H9 (cell line): ENCODE measurements at regions not wholly inside any gene's neighbourhood (a gene's known extent, or its start where the extent isn't known, plus 50 kb on each side); places are given as distances from the start of the nearest gene placed in this dataset.

ENCODE experiments used
- DNase-seq: peaks from one replicate; pipeline ENCODE4 v3.0.0-alpha.2; 2017
- H2AFZ ChIP-seq: one replicate; pipeline ENCODE4 v1.6.1; 2013; ENCODE audit warnings: mild to moderate bottlenecking, low read length, control low read depth, moderate library complexity
- H2AK5ac ChIP-seq: 2 replicates; pipeline ENCODE4 v1.6.1; 2013; ENCODE audit warnings: low read length, control low read depth, mixed read lengths; ENCODE audit not compliant: insufficient read length
- H2BK120ac ChIP-seq: one replicate; pipeline ENCODE4 v1.6.1; 2013; ENCODE audit warnings: low read depth, mild to moderate bottlenecking, low read length, control low read depth, inconsistent platforms; ENCODE audit not compliant: poor library complexity, severe bottlenecking
- H2BK12ac ChIP-seq: 2 replicates; pipeline ENCODE4 v1.6.1; 2013; ENCODE audit warnings: low read length, control low read depth, mixed read lengths, low read depth; ENCODE audit not compliant: insufficient read length
- H2BK15ac ChIP-seq: 2 replicates; pipeline ENCODE4 v1.6.1; 2013; ENCODE audit warnings: low read depth, low read length, control low read depth
- H2BK20ac ChIP-seq: one replicate; pipeline ENCODE4 v1.6.1; 2013; ENCODE audit warnings: low read depth, mild to moderate bottlenecking, low read length, control low read depth, inconsistent platforms; ENCODE audit not compliant: poor library complexity, severe bottlenecking
- H2BK5ac ChIP-seq: 2 replicates; pipeline ENCODE4 v1.6.1; 2013; ENCODE audit warnings: low read length, control low read depth, mixed read lengths; ENCODE audit not compliant: insufficient read length
- H3K14ac ChIP-seq: 2 replicates; pipeline ENCODE4 v1.6.1; 2013; ENCODE audit warnings: low read length, control low read depth; ENCODE audit not compliant: insufficient read depth
- H3K18ac ChIP-seq: 2 replicates; pipeline ENCODE4 v1.6.1; 2013; ENCODE audit warnings: low read depth, mild to moderate bottlenecking, mixed read lengths, low read length, control low read depth; ENCODE audit not compliant: insufficient read length
- H3K23ac ChIP-seq: 2 replicates; pipeline ENCODE4 v1.6.1; 2013; ENCODE audit warnings: low read length, control low read depth, mixed read lengths, low read depth; ENCODE audit not compliant: insufficient read length
- H3K23me2 ChIP-seq: 2 replicates; pipeline ENCODE4 v1.6.1; 2013; ENCODE audit warnings: low read depth, mild to moderate bottlenecking, mixed read lengths, low read length, control low read depth; ENCODE audit not compliant: insufficient read length, poor library complexity, severe bottlenecking
- H3K27ac ChIP-seq: 2 replicates; pipeline ENCODE4 v1.5.1; 2013; ENCODE audit warnings: low read length, control low read depth, mixed read lengths, low read depth; ENCODE audit not compliant: insufficient read length
- H3K27me3 ChIP-seq: 2 replicates; pipeline ENCODE4 v1.6.1; 2013; ENCODE audit warnings: low read length, control low read depth, inconsistent platforms; ENCODE audit not compliant: insufficient read depth
- H3K4ac ChIP-seq: 2 replicates; pipeline ENCODE4 v1.6.1; 2013; ENCODE audit warnings: low read depth, mild to moderate bottlenecking, control low read depth, inconsistent platforms, low read length, moderate library complexity
- H3K4me1 ChIP-seq: 2 replicates; pipeline ENCODE4 v1.6.1; 2013; ENCODE audit warnings: low read length, control low read depth, inconsistent platforms; ENCODE audit not compliant: insufficient read depth
- H3K4me2 ChIP-seq: 2 replicates; pipeline ENCODE4 v1.6.1; 2013; ENCODE audit warnings: low read length, control low read depth, mixed read lengths; ENCODE audit not compliant: insufficient read length, insufficient read depth
- H3K56ac ChIP-seq: 2 replicates; pipeline ENCODE4 v1.6.1; 2013; ENCODE audit warnings: low read depth, mild to moderate bottlenecking, mixed read lengths, low read length, control low read depth; ENCODE audit not compliant: insufficient read length
- H3K79me1 ChIP-seq: 2 replicates; pipeline ENCODE4 v1.6.1; 2013; ENCODE audit warnings: low read depth, mild to moderate bottlenecking, moderate library complexity, low read length, control low read depth, inconsistent platforms; ENCODE audit not compliant: insufficient read depth, poor library complexity, severe bottlenecking
- H3K79me2 ChIP-seq: 2 replicates; pipeline ENCODE4 v1.6.1; 2013; ENCODE audit warnings: low read length, control low read depth, inconsistent platforms; ENCODE audit not compliant: insufficient read depth
- H3K9ac ChIP-seq: 2 replicates; pipeline ENCODE4 v1.6.1; 2013; ENCODE audit warnings: low read length, control low read depth, mixed read lengths; ENCODE audit not compliant: insufficient read length; ENCODE audit errors: extremely low read depth
- H3K9me3 ChIP-seq: one replicate; pipeline ENCODE4 v1.6.1; 2013; ENCODE audit warnings: low read depth, low read length, inconsistent platforms; ENCODE audit not compliant: control insufficient read depth
- H3T11ph ChIP-seq: one replicate; pipeline ENCODE4 v1.6.1; 2013; ENCODE audit warnings: mild to moderate bottlenecking, low read length, control low read depth, inconsistent platforms
- H4K20me1 ChIP-seq: one replicate; pipeline ENCODE4 v1.6.1; 2013; ENCODE audit not compliant: control insufficient read depth, insufficient read length, insufficient read depth
- H4K5ac ChIP-seq: 2 replicates; pipeline ENCODE4 v1.6.1; 2013; ENCODE audit warnings: low read depth, mild to moderate bottlenecking, mixed read lengths, low read length, control low read depth; ENCODE audit not compliant: insufficient read length
- H4K8ac ChIP-seq: replicated peaks from 2 replicates; pipeline ENCODE4 v1.6.1; 2013; ENCODE audit warnings: low read length, control low read depth, mixed read lengths, low read depth; ENCODE audit not compliant: insufficient read length
- H4K91ac ChIP-seq: 2 replicates; pipeline ENCODE4 v1.6.1; 2013; ENCODE audit warnings: low read depth, mild to moderate bottlenecking, moderate library complexity, mixed read lengths, low read length, control low read depth; ENCODE audit not compliant: insufficient read length
- H3K27ac Mint-ChIP-seq, 3 experiments: 2 replicates in 2 of 3; 3 replicates in 1 of 3; pipeline ENCODE4 v1.8.0; 2020 to 2021; ENCODE audit warnings: mixed read lengths in 3 of 3, mild to moderate bottlenecking in 1 of 3, moderate library complexity in 1 of 3
- H3K27me3 Mint-ChIP-seq: 2 replicates; pipeline ENCODE4 v1.8.0; 2021; ENCODE audit warnings: low read depth, mild to moderate bottlenecking, moderate library complexity, mixed read lengths
- H3K36me3 Mint-ChIP-seq, 3 experiments: 2 replicates in 2 of 3; 3 replicates in 1 of 3; pipeline ENCODE4 v1.8.0; 2020 to 2021; ENCODE audit warnings: low read depth in 3 of 3, mixed read lengths in 3 of 3; ENCODE audit not compliant: insufficient read depth in 1 of 3
- H3K4me1 Mint-ChIP-seq, 2 experiments: 2 replicates each; pipeline ENCODE4 v1.8.0; 2020; ENCODE audit warnings: mixed read lengths in 2 of 2
- H3K4me3 Mint-ChIP-seq, 2 experiments: 2 replicates in 1 of 2; 3 replicates in 1 of 2; pipeline ENCODE4 v1.8.0; 2020 to 2021; ENCODE audit warnings: mild to moderate bottlenecking in 2 of 2, mixed read lengths in 2 of 2, moderate library complexity in 1 of 2
- H3K9me3 Mint-ChIP-seq, 2 experiments: 2 replicates in 1 of 2; 3 replicates in 1 of 2; pipeline ENCODE4 v1.8.0; 2020; ENCODE audit warnings: mild to moderate bottlenecking in 2 of 2, mixed read lengths in 2 of 2, moderate library complexity in 1 of 2
- CTCF ChIP-seq: fragments of 200-600 bp; sonication (generic); conservative IDR thresholded peaks from 3 replicates; pipeline ENCODE4 v1.8.0; 2021; ENCODE audit warnings: antibody characterized with exemption, mild to moderate bottlenecking
- WGBS: extraction: QIAGEN DNeasy Blood & Tissue Kit; methylation state at CpG from one replicate; pipeline ENCODE4 v1.1.7; 2013; ENCODE audit warnings: missing lambda C conversion rate, low lambda C conversion rate, mixed read lengths; ENCODE audit not compliant: insufficient read length; ENCODE audit errors: extremely low coverage; 5-methylcytosine and 5-hydroxymethylcytosine counted together

DNA sequence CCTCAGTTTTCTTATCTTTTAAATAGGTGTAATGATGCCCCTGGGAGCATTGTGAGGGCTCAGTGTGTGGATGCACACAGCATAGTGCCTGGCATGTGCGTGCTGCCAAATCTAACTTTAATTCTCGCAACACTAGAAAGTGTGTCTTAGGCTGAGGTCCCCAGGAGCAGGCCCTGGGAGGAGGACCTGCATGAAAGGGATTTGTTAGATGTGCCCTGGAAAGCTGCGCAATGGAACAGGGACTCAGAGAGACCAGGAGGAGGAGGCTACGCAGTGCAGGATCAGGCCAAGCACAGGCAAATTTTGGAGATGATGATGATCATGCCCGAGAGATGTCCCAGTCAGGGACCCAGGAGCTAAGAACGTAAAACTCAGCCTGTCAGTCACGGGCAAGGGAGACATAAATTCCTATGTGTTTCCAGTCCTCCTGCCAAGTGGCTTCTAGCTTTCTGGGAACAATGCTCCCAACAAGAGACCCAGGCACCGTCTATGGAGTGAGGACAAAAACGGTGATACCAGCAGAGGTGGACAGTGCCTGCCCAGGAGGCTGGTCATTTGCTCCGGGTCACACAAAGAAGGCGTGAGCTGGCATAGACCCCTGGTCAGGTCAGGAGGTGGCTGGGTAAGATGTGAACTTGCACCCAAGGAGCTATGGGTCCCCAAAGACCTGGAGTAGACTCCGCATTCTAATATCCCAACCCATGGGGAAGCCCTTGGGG lies 352.2 kb upstream of the TNRC6C start:
- H3K9me3 ChIP-seq = no peaks in the 10 kb centered on the region
- no peak overlapping the region for H2BK20ac ChIP-seq
- no peak overlapping the region for H3K9ac ChIP-seq
- no peak overlapping the region for H2AK5ac ChIP-seq
- Mint-ChIP-seq H3K4me3 (no peak overlapping the region; a peak in 1 of 5 replicates), H3K36me3 (no peaks in the 10 kb centered on the region), H3K27ac (peak overlapping the region in 2 of 3 experiments; percentile 19 to 93; a peak in 2 of 7 replicates), H3K27me3 (peaks cover 6% of the 10 kb centered on the region), H3K9me3 (no peaks in the 10 kb centered on the region), H3K4me1 (peaks cover 0 to 6% of the 10 kb centered on the region in 2 experiments; a peak in 2 of 4 replicates)
- no peak overlapping the region for H3K18ac ChIP-seq
- no peaks in the 10 kb centered on the region for H4K20me1 ChIP-seq
- no peaks in the 10 kb centered on the region for H3K23me2 ChIP-seq
- no peak for TF ChIP-seq CTCF
- H3K4me1 ChIP-seq = no peaks in the 10 kb centered on the region
- H2BK5ac ChIP-seq = no peak overlapping the region
- no peak overlapping the region for H4K91ac ChIP-seq
- no peak overlapping the region for H3K4me2 ChIP-seq
- no peak overlapping the region for H3T11ph ChIP-seq
- H2BK120ac ChIP-seq = no peak overlapping the region
- no peak overlapping the region for H3K14ac ChIP-seq
- no peak for DNase-seq
- H2BK15ac ChIP-seq = no peak overlapping the region
- no peak overlapping the region for H2AFZ ChIP-seq
- H3K56ac ChIP-seq = no peak overlapping the region
- H3K27ac ChIP-seq = no peak overlapping the region
- no peaks in the 10 kb centered on the region for H3K79me2 ChIP-seq
- no peak overlapping the region for H3K23ac ChIP-seq
- H3K4ac ChIP-seq = no peak overlapping the region
- no peak overlapping the region for H4K8ac ChIP-seq
- H4K5ac ChIP-seq = no peak overlapping the region
- H3K27me3 ChIP-seq = no peaks in the 10 kb centered on the region
- no CpG with 5 or more reads among the region's 12 CpGs for WGBS
- no peak overlapping the region for H2BK12ac ChIP-seq
- no peaks in the 10 kb centered on the region for H3K79me1 ChIP-seq
